ES-I3 (cell line): ENCODE measurements at regions not wholly inside any gene's neighbourhood (a gene's known extent, or its start where the extent isn't known, plus 50 kb on each side); places are given as distances from the start of the nearest gene placed in this dataset.
"Not testable (repeated sequence)": the region's sequence is repeated elsewhere in the genome, so short reads cannot be mapped to it uniquely, and the experiment has no call there.

Source experiments
- H3K36me3 ChIP-seq: 2 replicates; pipeline ENCODE4 v1.6.1; 2013; ENCODE audit warnings: mild to moderate bottlenecking, low read length, control low read depth, moderate library complexity; ENCODE audit not compliant: insufficient read depth
- H3K4me1 ChIP-seq: 2 replicates; pipeline ENCODE4 v1.6.1; 2013; ENCODE audit warnings: mild to moderate bottlenecking, control low read depth, low read length; ENCODE audit not compliant: insufficient read depth
- H3K9ac ChIP-seq: 2 replicates; pipeline ENCODE4 v1.6.1; 2013; ENCODE audit warnings: low read depth, mild to moderate bottlenecking, low read length, moderate library complexity
- H3K9me3 ChIP-seq: 2 replicates; pipeline ENCODE4 v1.6.1; 2013; ENCODE audit warnings: mild to moderate bottlenecking, low read length, moderate library complexity; ENCODE audit not compliant: control insufficient read depth, insufficient read depth

- not testable (repeated sequence) for H3K4me1 ChIP-seq, H3K9ac ChIP-seq, H3K9me3 ChIP-seq, H3K36me3 ChIP-seq
Measured at GRCh38 chr12:116327992-116328391, 50.5 kb upstream of the MED13L start.

GRCh38 chr12:116331876-116332275 is 54.4 kb upstream of the MED13L start:
- Histone ChIP-seq H3K9ac (no peak overlapping the region), H3K36me3 (no peaks in the 10 kb centered on the region), H3K9me3 (no peaks in the 10 kb centered on the region), H3K4me1 (peaks cover 8% of the 10 kb centered on the region; the same call in 1 of the 2 replicates)

- H3K4me1 ChIP-seq = peaks cover 13% of the 10 kb centered on the region; the same call in 1 of the 2 replicates
- H3K9me3 ChIP-seq = no peaks in the 10 kb centered on the region
- no peaks in the 10 kb centered on the region for H3K36me3 ChIP-seq
- H3K9ac ChIP-seq = no peak overlapping the region
Measured at GRCh38 chr12:116332705-116333380, 55.4 kb upstream of the MED13L start.

GRCh38 chr12:116333402-116333801 is 55.9 kb upstream of the MED13L start:
- no peaks in the 10 kb centered on the region for H3K36me3 ChIP-seq
- H3K9me3 ChIP-seq = no peaks in the 10 kb centered on the region
- no peak overlapping the region for H3K9ac ChIP-seq
- peaks cover 13% of the 10 kb centered on the region; the same call in 1 of the 2 replicates for H3K4me1 ChIP-seq

- Histone ChIP-seq H3K9ac (no peak overlapping the region), H3K4me1 (peaks cover 13% of the 10 kb centered on the region; the same call in 1 of the 2 replicates)
Measured at GRCh38 chr12:116336542-116337065, 59.1 kb upstream of the MED13L start.

GRCh38 chr12:116337312-116337711 is 59.8 kb upstream of the MED13L start:
- H3K4me1 ChIP-seq = peaks cover 13% of the 10 kb centered on the region; the same call in 1 of the 2 replicates
- H3K9ac ChIP-seq = no peak overlapping the region
- H3K36me3 ChIP-seq = no peaks in the 10 kb centered on the region; the same call in 1 of the 2 replicates
- no peaks in the 10 kb centered on the region for H3K9me3 ChIP-seq

More at GRCh38 chr12:116336542-116337065, 59.1 kb upstream of the MED13L start:
- H3K9me3 ChIP-seq = no peaks in the 10 kb centered on the region
- no peaks in the 10 kb centered on the region for H3K36me3 ChIP-seq

GRCh38 chr12:116338064-116338846 is 60.8 kb upstream of the MED13L start:
- Histone ChIP-seq H3K4me1 (peaks cover 9% of the 10 kb centered on the region; the same call in 1 of the 2 replicates), H3K9ac (no peak overlapping the region), H3K36me3 (no peaks in the 10 kb centered on the region; the same call in 1 of the 2 replicates), H3K9me3 (peaks cover 6% of the 10 kb centered on the region; the same call in 1 of the 2 replicates)

GRCh38 chr12:116339062-116339461 is 61.6 kb upstream of the MED13L start:
- Histone ChIP-seq H3K36me3 (no peaks in the 10 kb centered on the region; the same call in 1 of the 2 replicates), H3K9me3 (peaks cover 11% of the 10 kb centered on the region), H3K4me1 (peaks cover 6% of the 10 kb centered on the region; the same call in 1 of the 2 replicates), H3K9ac (no peak overlapping the region)

GRCh38 chr12:116339800-116340371 is 62.4 kb upstream of the MED13L start:
- H3K9ac ChIP-seq = no peak overlapping the region
- H3K9me3 ChIP-seq = peaks cover 11% of the 10 kb centered on the region
- H3K4me1 ChIP-seq = peaks cover 6% of the 10 kb centered on the region; the same call in 1 of the 2 replicates
- no peaks in the 10 kb centered on the region; the same call in 1 of the 2 replicates for H3K36me3 ChIP-seq

GRCh38 chr12:116343331-116343884 is 65.9 kb upstream of the MED13L start:
- no peaks in the 10 kb centered on the region; the same call in 1 of the 2 replicates for H3K36me3 ChIP-seq
- peaks cover 6% of the 10 kb centered on the region; the same call in 1 of the 2 replicates for H3K4me1 ChIP-seq
- peaks cover 11% of the 10 kb centered on the region for H3K9me3 ChIP-seq
- H3K9ac ChIP-seq = no peak overlapping the region

GRCh38 chr12:116346222-116346621 is 68.7 kb upstream of the MED13L start:
- H3K4me1 ChIP-seq = peaks cover 6% of the 10 kb centered on the region; the same call in 1 of the 2 replicates
- H3K9ac ChIP-seq = no peak overlapping the region
- H3K36me3 ChIP-seq = no peaks in the 10 kb centered on the region; the same call in 1 of the 2 replicates
- peaks cover 11% of the 10 kb centered on the region for H3K9me3 ChIP-seq

- peaks cover 11% of the 10 kb centered on the region for H3K9me3 ChIP-seq
- H3K9ac ChIP-seq = no peak overlapping the region
- H3K36me3 ChIP-seq = no peaks in the 10 kb centered on the region; the same call in 1 of the 2 replicates
- H3K4me1 ChIP-seq = peaks cover 6% of the 10 kb centered on the region; the same call in 1 of the 2 replicates
Measured at GRCh38 chr12:116346741-116347140, 69.2 kb upstream of the MED13L start.

- no peaks in the 10 kb centered on the region; the same call in 1 of the 2 replicates for H3K36me3 ChIP-seq
- H3K9ac ChIP-seq = no peak overlapping the region
- peaks cover 6% of the 10 kb centered on the region; the same call in 1 of the 2 replicates for H3K4me1 ChIP-seq
- H3K9me3 ChIP-seq = peaks cover 11% of the 10 kb centered on the region
Measured at GRCh38 chr12:116347265-116347664, 69.8 kb upstream of the MED13L start.
